ENCODE measurements at regions not wholly inside any gene's neighbourhood (a gene's known extent, or its start where the extent isn't known, plus 50 kb on each side); places are given as distances from the start of the nearest gene placed in this dataset.

DNA sequence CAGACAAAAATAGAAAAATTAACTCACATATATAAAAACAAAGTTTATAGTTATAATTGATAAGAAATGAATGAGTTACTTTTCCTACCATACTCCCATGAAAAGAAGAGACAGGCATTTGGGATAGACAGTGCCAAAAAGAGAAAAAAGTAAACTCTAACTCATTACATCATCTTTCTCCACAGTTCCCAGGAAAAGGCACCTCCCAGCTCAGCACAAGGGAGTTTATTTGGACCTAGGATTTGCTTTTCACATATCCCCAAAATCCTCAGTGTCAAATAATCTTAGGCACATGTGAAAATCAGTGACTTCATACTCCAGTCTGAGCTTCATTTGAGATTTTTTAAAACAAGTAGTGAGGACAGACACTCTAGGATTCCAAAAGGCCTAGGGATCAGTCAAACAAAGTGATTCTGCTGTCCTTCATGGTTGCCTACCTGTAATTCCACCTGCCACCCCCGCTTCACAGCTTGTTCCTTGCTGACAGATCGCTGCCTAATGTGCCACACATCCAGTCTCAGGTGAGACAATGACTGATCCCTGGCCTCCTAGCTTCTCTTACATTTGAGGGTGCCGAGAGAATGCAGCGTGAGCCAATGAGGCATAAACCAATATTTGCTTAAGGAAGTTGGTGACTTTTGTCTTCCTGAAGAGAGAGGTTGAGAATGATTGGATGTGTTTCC is 573.7 kb downstream of the TBL1XR1 start:
- TF ChIP-seq, protein P1, sequence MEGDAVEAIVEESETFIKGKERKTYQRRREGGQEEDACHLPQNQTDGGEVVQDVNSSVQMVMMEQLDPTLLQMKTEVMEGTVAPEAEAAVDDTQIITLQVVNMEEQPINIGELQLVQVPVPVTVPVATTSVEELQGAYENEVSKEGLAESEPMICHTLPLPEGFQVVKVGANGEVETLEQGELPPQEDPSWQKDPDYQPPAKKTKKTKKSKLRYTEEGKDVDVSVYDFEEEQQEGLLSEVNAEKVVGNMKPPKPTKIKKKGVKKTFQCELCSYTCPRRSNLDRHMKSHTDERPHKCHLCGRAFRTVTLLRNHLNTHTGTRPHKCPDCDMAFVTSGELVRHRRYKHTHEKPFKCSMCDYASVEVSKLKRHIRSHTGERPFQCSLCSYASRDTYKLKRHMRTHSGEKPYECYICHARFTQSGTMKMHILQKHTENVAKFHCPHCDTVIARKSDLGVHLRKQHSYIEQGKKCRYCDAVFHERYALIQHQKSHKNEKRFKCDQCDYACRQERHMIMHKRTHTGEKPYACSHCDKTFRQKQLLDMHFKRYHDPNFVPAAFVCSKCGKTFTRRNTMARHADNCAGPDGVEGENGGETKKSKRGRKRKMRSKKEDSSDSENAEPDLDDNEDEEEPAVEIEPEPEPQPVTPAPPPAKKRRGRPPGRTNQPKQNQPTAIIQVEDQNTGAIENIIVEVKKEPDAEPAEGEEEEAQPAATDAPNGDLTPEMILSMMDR (IDR thresholded peaks at IDR 0.05; ENCODE audit: insufficient read depth, low read depth, low read length) = no peak
- no peak for TF ChIP-seq EZH2 (IDR thresholded peaks at IDR 0.05; ENCODE audit: insufficient read depth, low read length)

Measured in astrocyte (in vitro differentiated cells and primary cell).